Brain microvascular endothelial cell (primary cell): ENCODE measurements at regions not wholly inside any gene's neighbourhood (a gene's known extent, or its start where the extent isn't known, plus 50 kb on each side); places are given as distances from the start of the nearest gene placed in this dataset.

Source experiments
- DNase-seq: peaks from one replicate; pipeline ENCODE4 v3.0.0-alpha.2; 2020
- H3K27ac ChIP-seq: fragments of 250-450 bp; sonication (Bioruptor Pico); 2 replicates; pipeline ENCODE4 v1.5.1; 2020; ENCODE audit warnings: mild to moderate bottlenecking, moderate library complexity
- H3K27me3 ChIP-seq: fragments of 250-450 bp; sonication (Bioruptor Pico); replicated peaks from 2 replicates; pipeline ENCODE4 v1.5.1; 2020; ENCODE audit warnings: mild to moderate bottlenecking
- H3K36me3 ChIP-seq: fragments of 250-450 bp; sonication (Bioruptor Pico); replicated peaks from 2 replicates; pipeline ENCODE4 v1.5.1; 2020; ENCODE audit warnings: mild to moderate bottlenecking
- H3K4me3 ChIP-seq: 2 replicates; pipeline ENCODE4 v1.5.1; 2011; ENCODE audit warnings: low read depth, mild to moderate bottlenecking, control low read depth, low read length, moderate library complexity
- CTCF ChIP-seq: IDR thresholded peaks from 2 replicates; pipeline ENCODE4 v1.5.1; 2011; ENCODE audit warnings: low read depth, mild to moderate bottlenecking, moderate library complexity, low read length, control low read depth, inconsistent platforms; ENCODE audit errors: missing control alignments
- in situ Hi-C: cut with HindIII; loops from 2 replicates; pipeline ENCODE4 v1.10.0; 2017; ENCODE audit warnings: low sequenced_read_pairs, low pct_ligation_motif_present

DNA sequence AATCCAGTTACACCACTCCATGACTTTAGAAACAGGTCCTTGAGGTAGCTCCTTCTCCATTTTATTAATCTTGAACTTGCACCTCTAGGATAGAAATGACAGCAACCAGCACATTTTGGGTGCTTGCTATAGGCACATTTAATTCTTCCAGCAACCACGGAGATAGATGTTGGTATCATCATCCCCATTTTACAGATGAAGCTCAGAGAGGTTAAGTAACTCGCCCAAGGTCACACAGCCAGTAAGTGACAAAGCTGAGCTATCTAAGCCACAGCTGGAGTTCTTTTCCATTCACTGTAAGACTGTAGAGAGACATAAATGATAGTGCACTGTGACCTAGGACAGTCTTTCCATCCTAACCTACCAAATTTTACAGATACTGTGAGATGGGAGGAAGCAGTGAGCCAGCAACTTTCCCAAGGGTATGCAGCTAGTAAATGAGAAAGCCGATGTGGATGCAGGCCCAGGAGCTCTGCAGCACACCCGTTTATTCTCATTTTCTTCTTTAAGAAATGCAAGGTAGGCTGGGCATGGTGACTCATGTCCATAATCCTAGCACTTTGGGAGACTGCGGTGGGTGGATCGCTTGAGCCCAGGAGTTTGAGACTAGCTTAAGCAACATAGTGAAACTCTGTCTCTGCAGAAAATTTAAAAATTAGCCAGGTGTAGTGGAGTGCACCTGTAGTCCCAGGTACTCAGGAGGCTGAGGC, 103.2 kb downstream of the TBX5 start:
- Histone ChIP-seq H3K4me3 (no peak overlapping the region), H3K27me3 (no peaks in the 10 kb centered on the region), H3K36me3 (no peaks in the 10 kb centered on the region), H3K27ac (no peak overlapping the region)
- in situ Hi-C loops, result no loop called here
- no peak for TF ChIP-seq CTCF
- no peak for DNase-seq

- in situ Hi-C loops, result no loop called here
- Histone ChIP-seq H3K36me3 (no peaks in the 10 kb centered on the region), H3K27me3 (no peaks in the 10 kb centered on the region), H3K4me3 (no peak overlapping the region), H3K27ac (no peak overlapping the region)
- no peak for TF ChIP-seq CTCF
- no peak for DNase-seq
These were observed 103.8 kb downstream of the TBX5 start for GRCh38 chr12:114302117-114302516.

DNA sequence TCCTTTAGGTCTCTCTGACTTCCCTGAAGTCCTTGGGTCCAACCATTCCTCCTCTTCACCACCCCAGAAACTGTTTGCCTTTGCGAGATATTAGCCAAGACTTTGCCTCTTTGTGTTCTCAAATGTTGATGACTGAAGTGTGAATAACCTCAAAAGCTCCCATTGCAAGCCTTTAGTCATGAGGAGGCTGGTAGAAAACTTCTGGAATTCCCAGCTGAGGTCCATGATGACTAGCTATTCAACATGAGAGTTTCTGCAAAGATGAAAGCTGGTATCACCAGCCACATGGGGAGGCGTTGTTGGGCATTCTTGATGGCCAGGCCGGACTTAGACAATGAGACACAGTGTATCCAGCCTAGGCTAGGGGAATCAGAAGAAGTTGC, 111.7 kb downstream of the TBX5 start:
- no peaks in the 10 kb centered on the region for H3K36me3 ChIP-seq
- H3K27me3 ChIP-seq, result no peaks in the 10 kb centered on the region
- no peak for TF ChIP-seq CTCF
- no peak overlapping the region for H3K27ac ChIP-seq
- no peak for DNase-seq
- in situ Hi-C loops, result no loop called here
- H3K4me3 ChIP-seq, result no peak overlapping the region

- no peak overlapping the region for H3K4me3 ChIP-seq
- in situ Hi-C loops, result no loop called here
- H3K36me3 ChIP-seq, result no peaks in the 10 kb centered on the region
- no peaks in the 10 kb centered on the region for H3K27me3 ChIP-seq
- DNase-seq, result no peak
- H3K27ac ChIP-seq, result no peak overlapping the region
- no peak for TF ChIP-seq CTCF
These were observed 112.2 kb downstream of the TBX5 start for GRCh38 chr12:114293571-114294302.

DNA sequence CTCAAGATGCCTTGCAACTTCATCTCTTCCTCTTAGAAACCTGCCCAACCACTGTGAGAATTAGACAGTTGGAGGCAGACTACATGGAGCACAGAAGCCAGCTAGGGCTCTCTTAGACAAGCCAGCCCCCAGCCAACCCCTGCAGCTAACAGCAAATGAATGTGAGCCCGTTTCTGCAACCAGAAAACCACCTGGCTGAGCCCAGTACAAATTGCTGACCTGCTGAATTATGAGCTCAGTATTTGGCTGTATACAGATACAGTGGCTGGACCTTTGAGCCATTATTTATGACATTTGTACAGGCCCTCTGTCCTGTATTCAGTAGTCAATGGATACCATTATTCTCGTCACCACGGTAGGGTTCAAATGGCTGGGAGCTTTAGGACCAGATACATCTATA, 112.9 kb downstream of the TBX5 start:
- in situ Hi-C loops, result no loop called here

More for the DNA sequence above, 112.9 kb downstream of the TBX5 start:
- H3K36me3 ChIP-seq, result no peaks in the 10 kb centered on the region
- no peaks in the 10 kb centered on the region for H3K27me3 ChIP-seq
- DNase-seq, result no peak
- no peak for TF ChIP-seq CTCF
- H3K27ac ChIP-seq, result no peak overlapping the region
- H3K4me3 ChIP-seq, result no peak overlapping the region
